ENCODE measurements at regions not wholly inside any gene's neighbourhood (a gene's known extent, or its start where the extent isn't known, plus 50 kb on each side); places are given as distances from the start of the nearest gene placed in this dataset.

- TF ChIP-seq REST (IDR thresholded peaks at IDR 0.05; ENCODE audit: insufficient read depth in 1 of 2, low read depth in 2 of 2, low read length in 2 of 2) (no peak), POLR2AphosphoS5 (IDR thresholded peaks at IDR 0.05; ENCODE audit: low read depth, low read length) (no peak), SIN3A (IDR thresholded peaks at IDR 0.05; ENCODE audit: borderline replicate concordance, insufficient read depth, low read length) (no peak), TAF1 (IDR thresholded peaks at IDR 0.05; ENCODE audit: borderline replicate concordance, insufficient read depth, low read length) (no peak)
Observed at GRCh38 chr2:15861898-15862297, 78.5 kb upstream of the MYCN start.
